ENCODE measurements at regions not wholly inside any gene's neighbourhood (a gene's known extent, or its start where the extent isn't known, plus 50 kb on each side); places are given as distances from the start of the nearest gene placed in this dataset.
A peak's percentile ranks its signal among the peaks of the same experiment; 100 is the strongest.

- DNase-seq = peak; percentile 59
Measured at GRCh38 chr3:177770383-177771230, 573.3 kb upstream of the TBL1XR1 start.

DNA sequence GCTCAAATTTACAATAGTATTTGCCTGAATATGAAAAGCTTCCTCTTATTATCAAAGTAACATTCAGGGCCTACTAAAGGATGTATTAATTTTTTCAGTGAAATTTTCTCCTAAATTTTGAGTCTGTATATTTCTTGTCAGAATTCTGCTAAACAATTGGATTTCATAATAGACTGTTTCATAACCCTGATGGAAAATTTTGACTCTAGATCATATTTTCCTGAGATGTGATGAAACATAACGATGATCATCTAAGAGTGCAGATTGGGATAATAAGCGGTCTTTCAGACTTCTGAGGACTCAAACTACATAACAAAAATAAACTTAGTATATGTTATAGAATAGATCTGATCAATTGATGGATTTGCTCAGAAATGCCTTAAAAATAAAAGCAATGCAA lies 574.5 kb upstream of the TBL1XR1 start:
- DNase-seq = no peak

GRCh38 chr3:177772908-177773557 lies 575.8 kb upstream of the TBL1XR1 start:
- DNase-seq = no peak

GRCh38 chr3:177773717-177774116 lies 576.4 kb upstream of the TBL1XR1 start:
- no peak for DNase-seq

- peak; percentile 59 for DNase-seq
Measured at GRCh38 chr3:177776661-177777101, 579.4 kb upstream of the TBL1XR1 start.

- peak; percentile 70 for DNase-seq
Measured at GRCh38 chr3:177777699-177778098, 580.4 kb upstream of the TBL1XR1 start.

GRCh38 chr3:177778633-177779032 lies 581.4 kb upstream of the TBL1XR1 start:
- no peak for DNase-seq

DNA sequence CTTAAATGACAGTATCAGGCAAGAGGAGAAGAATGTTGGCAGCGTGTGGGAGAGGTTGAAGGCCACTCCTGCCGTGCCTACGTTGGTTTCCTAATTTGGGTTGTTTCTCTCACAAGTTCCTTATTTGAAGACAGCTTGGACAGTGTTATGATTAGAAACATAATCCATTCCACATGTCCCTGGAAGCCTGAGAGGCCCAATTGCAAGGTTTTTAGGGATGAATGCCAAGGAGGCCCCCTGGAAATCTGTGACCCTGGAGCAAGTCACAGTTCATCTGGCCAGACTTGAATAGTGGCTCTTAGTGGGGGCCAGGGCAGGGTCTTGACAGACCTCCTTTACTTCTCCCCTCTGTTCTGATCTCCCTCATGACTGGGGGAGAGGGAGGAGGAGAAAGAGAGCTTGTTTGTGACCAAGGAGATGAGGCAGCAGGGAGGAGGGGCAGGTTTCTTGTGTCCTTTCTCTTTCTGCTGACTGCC lies 584.4 kb upstream of the TBL1XR1 start:
- peak; percentile 62 for DNase-seq

- no peak for DNase-seq
Measured at GRCh38 chr3:177783338-177783737, 586.1 kb upstream of the TBL1XR1 start.

DNA sequence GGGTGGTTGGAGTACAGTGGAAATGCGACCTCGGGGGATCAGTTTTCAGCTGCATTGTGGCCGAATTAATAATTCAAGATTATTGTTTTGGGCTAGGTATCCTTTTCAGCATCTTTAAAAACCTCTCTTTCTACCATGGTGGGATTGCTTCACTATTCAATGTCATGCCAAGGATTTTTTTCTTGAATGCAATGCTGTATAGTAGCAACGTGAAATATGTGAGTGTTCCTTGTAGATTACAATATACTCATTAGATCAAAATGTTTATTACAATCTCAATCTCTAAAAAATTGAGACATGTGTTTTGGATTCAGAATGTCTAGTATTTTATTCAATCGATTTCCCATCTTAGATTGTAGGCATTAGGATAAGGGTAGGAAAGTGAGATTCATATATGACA lies 586.5 kb upstream of the TBL1XR1 start:
- DNase-seq = no peak

- DNase-seq = no peak
Measured at GRCh38 chr3:177787279-177788041, 590.2 kb upstream of the TBL1XR1 start.

DNA sequence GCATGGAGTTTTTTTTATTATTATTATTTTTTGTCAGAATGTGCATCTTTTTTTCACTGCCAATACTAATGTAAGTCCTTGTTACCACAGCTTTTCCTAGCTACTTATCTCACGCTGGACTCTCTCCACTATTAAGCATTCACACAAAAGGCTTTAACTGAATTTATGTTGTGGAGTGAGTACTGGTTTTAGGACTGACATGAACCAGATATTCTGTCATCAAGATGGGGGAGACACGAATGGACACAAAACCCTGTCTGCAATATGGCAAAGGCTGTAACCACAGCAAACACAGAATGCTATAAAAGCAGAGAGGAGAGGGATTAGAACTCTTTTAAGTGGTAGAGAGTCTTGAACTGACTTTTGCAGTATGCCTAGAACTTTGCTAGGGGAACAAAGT lies 592.2 kb upstream of the TBL1XR1 start:
- no peak for DNase-seq

GRCh38 chr3:177792311-177793030 lies 595.2 kb upstream of the TBL1XR1 start:
- no peak for DNase-seq

GRCh38 chr3:177793451-177793850 lies 596.2 kb upstream of the TBL1XR1 start:
- DNase-seq = no peak

- DNase-seq = no peak
Measured at GRCh38 chr3:177795216-177795615, 597.9 kb upstream of the TBL1XR1 start.

DNA sequence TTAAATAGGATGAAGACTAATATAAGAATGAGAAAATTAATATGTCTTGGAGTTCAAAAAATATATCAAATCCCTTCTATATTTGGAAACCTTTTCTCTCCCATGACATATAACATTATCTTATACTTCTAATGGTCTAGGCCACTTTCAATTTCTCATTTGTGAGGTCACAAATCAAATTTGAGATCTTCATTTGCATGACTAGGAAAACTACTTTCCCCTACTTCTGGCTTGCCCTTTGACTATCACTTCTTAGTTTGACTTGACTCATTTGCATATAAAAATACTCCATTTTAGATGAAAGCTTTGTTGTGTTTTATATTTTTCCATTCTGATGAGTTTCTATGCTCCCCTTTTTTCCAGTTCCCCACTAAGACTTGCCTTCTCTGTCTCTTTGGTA lies 598.6 kb upstream of the TBL1XR1 start:
- no peak for DNase-seq

GRCh38 chr3:177800147-177800546 lies 602.9 kb upstream of the TBL1XR1 start:
- peak; percentile 65 for DNase-seq

DNA sequence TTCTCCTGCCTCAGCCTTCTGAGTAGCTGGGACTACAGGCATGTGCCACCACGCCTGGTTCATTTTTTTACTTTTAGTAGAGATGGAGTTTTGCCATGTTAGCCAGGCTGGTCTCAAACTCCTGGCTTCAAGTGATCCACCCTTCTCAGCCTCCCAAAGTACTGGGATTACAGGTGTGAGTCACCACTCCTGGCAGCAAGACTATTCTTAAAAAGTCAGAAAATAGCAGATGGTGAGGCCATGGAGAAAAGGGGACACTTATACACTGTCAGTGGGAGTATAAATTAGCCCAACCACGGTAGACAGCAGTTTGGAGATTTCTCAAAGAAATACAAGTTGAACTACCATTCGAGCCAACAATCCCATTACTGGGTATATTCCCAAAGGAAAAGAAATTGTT lies 603.3 kb upstream of the TBL1XR1 start:
- DNase-seq = peak; percentile 61

DNA sequence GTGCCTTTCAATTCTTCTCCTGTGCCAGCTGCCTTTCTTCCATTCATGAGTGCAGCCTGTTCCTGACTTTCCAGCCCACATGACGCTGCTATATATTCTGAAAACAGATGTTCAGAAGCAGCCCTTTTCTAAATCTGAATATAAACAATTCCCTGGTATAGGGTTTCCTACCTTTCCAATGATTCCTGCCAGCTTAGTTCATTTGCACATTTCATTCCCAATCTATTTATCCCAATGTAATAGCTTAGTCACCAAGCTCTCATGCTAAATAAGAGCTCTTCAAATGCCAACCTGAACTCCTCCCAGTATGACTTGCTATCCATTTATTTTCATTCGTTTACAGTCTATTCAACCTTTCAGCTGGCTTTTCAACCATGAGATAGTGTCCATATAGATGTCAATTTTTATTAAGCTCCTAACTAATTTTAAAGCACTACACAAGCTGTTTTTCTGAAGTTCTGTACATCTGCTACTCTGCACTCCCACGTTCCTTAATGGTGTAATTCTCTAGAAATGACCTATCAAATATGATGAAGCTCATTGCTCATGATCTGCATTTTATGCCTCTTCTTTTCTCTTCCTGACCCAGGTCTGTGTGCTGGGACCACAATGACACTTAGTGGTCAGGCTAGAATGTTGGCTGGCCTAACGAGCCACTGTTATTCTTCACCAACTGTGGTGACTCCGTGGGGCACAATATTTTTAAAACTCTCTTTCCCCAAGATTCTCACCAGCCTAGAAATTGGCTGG lies 605.0 kb upstream of the TBL1XR1 start:
- DNase-seq = peak; percentile 75

DNA sequence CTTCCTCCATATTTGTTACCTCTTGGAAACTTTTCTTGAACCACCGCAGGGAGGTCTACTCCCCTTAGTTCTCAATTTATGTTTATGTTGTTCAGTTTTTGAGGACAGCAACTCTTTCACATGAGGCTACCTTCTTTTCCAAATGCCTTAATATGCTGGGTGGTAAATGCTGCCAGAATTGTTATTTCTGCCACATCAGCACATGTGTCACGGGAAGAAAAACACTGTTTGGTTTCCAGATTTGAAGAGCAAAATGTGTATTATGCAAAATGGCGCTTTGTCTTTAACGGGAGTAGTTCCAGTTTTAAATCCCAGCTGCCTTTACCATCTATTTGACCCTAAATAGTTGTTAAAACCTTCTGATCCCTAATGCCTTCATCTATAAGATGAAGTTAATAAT lies 606.2 kb upstream of the TBL1XR1 start:
- no peak for DNase-seq

DNA sequence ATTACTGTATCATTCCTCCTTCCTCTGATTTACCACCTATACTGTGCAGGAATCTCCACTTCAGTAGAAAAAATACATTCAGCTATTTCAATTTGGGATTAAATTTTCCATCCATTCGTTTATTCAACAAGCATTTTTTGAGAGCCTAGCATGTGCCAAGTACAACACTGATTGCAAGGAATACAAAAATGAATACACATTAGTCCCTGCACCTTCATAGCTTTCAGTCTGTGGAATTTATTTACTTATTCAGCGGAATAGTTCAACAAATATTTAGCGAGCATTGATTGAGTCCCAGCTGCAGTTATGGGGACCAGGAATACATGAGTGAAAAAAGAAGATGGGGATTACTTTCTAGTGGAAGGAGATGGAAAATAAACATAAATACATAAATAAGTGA lies 606.8 kb upstream of the TBL1XR1 start:
- no peak for DNase-seq

GRCh38 chr3:177804646-177805045 lies 607.4 kb upstream of the TBL1XR1 start:
- no peak for DNase-seq

All from HCEC 1CT (cell line).